OCI-LY7 (cell line): ENCODE measurements at regions not wholly inside any gene's neighbourhood (a gene's known extent, or its start where the extent isn't known, plus 50 kb on each side); places are given as distances from the start of the nearest gene placed in this dataset.
A peak's percentile ranks its signal among the peaks of the same experiment; 100 is the strongest.

Experiments used
- BruUV-seq: library from RNA; stranded (reverse); fragments of 400-500 nt; replicated peaks from 2 replicates; lab custom pipeline; 2021; lab: Mats Ljungman, UMichigan
- CTCF ChIA-PET: fragments of 300-600 bp; sonication (Branson Sonifier 250); formaldehyde crosslinking; loops from one replicate; lab custom pipeline; 2022; ENCODE audit warnings: antibody characterized with exemption; ENCODE audit not compliant: unreplicated experiment; lab: Charles Lee
- POLR2A ChIA-PET: fragments of 300-600 bp; sonication (Branson Sonifier 250); formaldehyde crosslinking; loops from one replicate; lab custom pipeline; 2022; ENCODE audit warnings: antibody characterized with exemption; lab: Charles Lee
- DNase-seq: peaks from one replicate; pipeline ENCODE4 v3.0.0-alpha.2; 2015; ENCODE audit warnings: low spot score
- H2AFZ ChIP-seq: fragments of 200-600 bp; sonication (generic), shearing (Covaris generic); 2 replicates; pipeline ENCODE4 v1.6.1; 2014; ENCODE audit warnings: mild to moderate bottlenecking, antibody characterized with exemption, low read length, moderate library complexity
- H3K27ac ChIP-seq: fragments of 200-600 bp; sonication (generic); 2 replicates; pipeline ENCODE4 v1.5.1; 2014; ENCODE audit warnings: mixed run types, low read depth, mild to moderate bottlenecking, moderate library complexity, low read length, inconsistent platforms; ENCODE audit not compliant: poor library complexity, severe bottlenecking
- H3K36me3 ChIP-seq: fragments of 200-600 bp; sonication (generic); 2 replicates; pipeline ENCODE4 v1.6.1; 2014; ENCODE audit warnings: mild to moderate bottlenecking, antibody characterized with exemption, low read length, moderate library complexity, mixed read lengths; ENCODE audit not compliant: insufficient read depth
- H3K4me1 ChIP-seq: fragments of 200-600 bp; sonication (generic); 2 replicates; pipeline ENCODE4 v1.5.1; 2014; ENCODE audit warnings: mild to moderate bottlenecking, low read length; ENCODE audit not compliant: insufficient read depth, poor library complexity, severe bottlenecking
- H3K4me2 ChIP-seq: fragments of 200-600 bp; sonication (generic); 2 replicates; pipeline ENCODE4 v1.6.1; 2014; ENCODE audit warnings: mild to moderate bottlenecking, low read length
- H3K4me3 ChIP-seq: fragments of 200-600 bp; sonication (generic); 2 replicates; pipeline ENCODE4 v1.5.1; 2014; ENCODE audit warnings: mild to moderate bottlenecking, low read depth, low read length; ENCODE audit not compliant: poor library complexity, severe bottlenecking
- H3K79me2 ChIP-seq: fragments of 200-600 bp; sonication (generic); 2 replicates; pipeline ENCODE4 v1.6.1; 2016; ENCODE audit warnings: low read depth, mild to moderate bottlenecking, low read length, moderate library complexity, mixed read lengths; ENCODE audit not compliant: insufficient read depth
- H3K9me2 ChIP-seq: fragments of 200-600 bp; sonication (generic); 2 replicates; pipeline ENCODE4 v1.6.1; 2016; ENCODE audit warnings: mild to moderate bottlenecking, low read length, mixed read lengths; ENCODE audit not compliant: insufficient read depth
- H3K9me3 ChIP-seq: fragments of 200-600 bp; sonication (generic); 2 replicates; pipeline ENCODE4 v1.6.1; 2014; ENCODE audit warnings: mild to moderate bottlenecking, mixed run types, low read length, mixed read lengths
- H4K20me1 ChIP-seq: fragments of 200-600 bp; sonication (generic); 2 replicates; pipeline ENCODE4 v1.6.1; 2014; ENCODE audit warnings: mild to moderate bottlenecking, antibody characterized with exemption, low read length, moderate library complexity, mixed read lengths; ENCODE audit not compliant: insufficient read depth
- EZH2phosphoT487 ChIP-seq: fragments of 200-600 bp; sonication (generic); IDR thresholded peaks from 2 replicates; pipeline ENCODE4 v1.6.1; 2018; ENCODE audit warnings: low read depth, borderline replicate concordance, mild to moderate bottlenecking, mixed run types, antibody characterized with exemption, low read length, moderate library complexity, mixed read lengths
- intact Hi-C: fragments of 100-400 bp; cut with micrococcal nuclease; formaldehyde crosslinking; loops from one replicate; pipeline ENCODE4 v1.10.0; 2022; ENCODE audit not compliant: unreplicated experiment
- TF ChIP-seq, protein P1 (sequence below): fragments of 200-600 bp; sonication (generic); conservative IDR thresholded peaks from 2 replicates; pipeline ENCODE4 v1.5.1; 2014; ENCODE audit warnings: mild to moderate bottlenecking, antibody characterized with exemption, low read length, moderate library complexity, mixed read lengths

DNA sequence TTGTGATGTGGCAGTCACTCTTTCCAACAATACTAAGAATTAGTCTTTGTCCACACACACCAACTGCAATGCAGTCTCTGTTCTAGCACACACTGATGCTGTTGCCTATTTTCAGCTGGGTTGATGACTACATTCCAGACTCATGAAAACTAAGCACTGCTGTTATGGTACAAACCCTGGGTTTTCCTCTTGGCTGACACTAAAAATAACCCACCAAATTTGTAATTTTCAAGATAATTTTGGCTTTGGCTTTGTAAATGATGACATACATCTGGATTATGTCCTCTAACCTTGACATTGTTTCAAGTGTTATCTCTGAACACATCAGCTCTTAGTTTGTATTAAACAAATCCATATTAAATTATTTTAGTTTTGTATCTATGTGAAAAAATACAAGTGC is 444.8 kb downstream of the PTPRC start:
- H4K20me1 ChIP-seq, result no peaks in the 10 kb centered on the region
- ChIA-PET POLR2A (interaction anchor here (0.6 to 4.6 kb wide), 11 partner anchors 8 to 402 kb away, joined by 3 to 23 read pairs (median 3); no protein-coding TSS in a partner anchor), CTCF (no interaction called here)
- TF ChIP-seq, protein P1, sequence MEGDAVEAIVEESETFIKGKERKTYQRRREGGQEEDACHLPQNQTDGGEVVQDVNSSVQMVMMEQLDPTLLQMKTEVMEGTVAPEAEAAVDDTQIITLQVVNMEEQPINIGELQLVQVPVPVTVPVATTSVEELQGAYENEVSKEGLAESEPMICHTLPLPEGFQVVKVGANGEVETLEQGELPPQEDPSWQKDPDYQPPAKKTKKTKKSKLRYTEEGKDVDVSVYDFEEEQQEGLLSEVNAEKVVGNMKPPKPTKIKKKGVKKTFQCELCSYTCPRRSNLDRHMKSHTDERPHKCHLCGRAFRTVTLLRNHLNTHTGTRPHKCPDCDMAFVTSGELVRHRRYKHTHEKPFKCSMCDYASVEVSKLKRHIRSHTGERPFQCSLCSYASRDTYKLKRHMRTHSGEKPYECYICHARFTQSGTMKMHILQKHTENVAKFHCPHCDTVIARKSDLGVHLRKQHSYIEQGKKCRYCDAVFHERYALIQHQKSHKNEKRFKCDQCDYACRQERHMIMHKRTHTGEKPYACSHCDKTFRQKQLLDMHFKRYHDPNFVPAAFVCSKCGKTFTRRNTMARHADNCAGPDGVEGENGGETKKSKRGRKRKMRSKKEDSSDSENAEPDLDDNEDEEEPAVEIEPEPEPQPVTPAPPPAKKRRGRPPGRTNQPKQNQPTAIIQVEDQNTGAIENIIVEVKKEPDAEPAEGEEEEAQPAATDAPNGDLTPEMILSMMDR, result no peak
- TF ChIP-seq EZH2phosphoT487, result no peak
- H3K4me2 ChIP-seq, result no peak overlapping the region
- peaks cover 15% of the 10 kb centered on the region for H3K4me1 ChIP-seq
- H3K9me3 ChIP-seq, result peaks cover 3% of the 10 kb centered on the region; the same call in 1 of the 2 replicates
- DNase-seq, result no peak
- intact Hi-C loops, result no loop called here
- H3K36me3 ChIP-seq, result no peaks in the 10 kb centered on the region; the same call in 1 of the 2 replicates
- no peaks in the 10 kb centered on the region for H3K79me2 ChIP-seq
- no peak overlapping the region for H2AFZ ChIP-seq
- H3K27ac ChIP-seq, result no peak overlapping the region
- no peak overlapping the region for H3K4me3 ChIP-seq
- BruUV-seq, result no TSS peak
- no peaks in the 10 kb centered on the region for H3K9me2 ChIP-seq

DNA sequence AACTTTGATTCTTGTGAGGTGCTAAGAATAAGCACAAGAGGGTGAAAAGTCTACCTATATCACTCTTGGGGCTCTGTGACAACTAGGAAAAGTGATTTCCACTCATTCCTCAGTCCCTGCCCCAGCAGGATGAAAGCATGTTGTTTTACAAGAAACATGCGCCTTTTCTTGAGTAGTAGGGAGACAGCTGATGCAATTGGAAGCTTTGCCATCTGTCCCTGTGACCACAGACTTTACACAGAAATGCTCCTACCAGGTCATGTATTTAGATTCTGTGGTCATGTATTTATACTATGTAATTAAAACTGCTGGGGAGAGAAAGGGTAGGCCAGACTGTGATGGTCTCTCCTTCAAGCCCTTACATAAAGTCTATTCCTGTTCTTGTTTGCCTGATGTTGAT is 445.5 kb downstream of the PTPRC start:
- Histone ChIP-seq H3K4me3 (no peak overlapping the region), H3K9me3 (peaks cover 3% of the 10 kb centered on the region; the same call in 1 of the 2 replicates), H3K27ac (no peak overlapping the region), H3K79me2 (no peaks in the 10 kb centered on the region), H2AFZ (peak overlapping the region; percentile 24; the same call in 1 of the 2 replicates), H3K4me2 (no peak overlapping the region), H3K9me2 (no peaks in the 10 kb centered on the region), H3K36me3 (no peaks in the 10 kb centered on the region; the same call in 1 of the 2 replicates), H4K20me1 (no peaks in the 10 kb centered on the region), H3K4me1 (peaks cover 21% of the 10 kb centered on the region)
- ChIA-PET CTCF (no interaction called here), POLR2A (interaction anchor here (0.6 to 4.6 kb wide), 12 partner anchors 10 to 1226 kb away, joined by 3 to 23 read pairs (median 4); no protein-coding TSS in a partner anchor)
- no TSS peak for BruUV-seq
- DNase-seq, result no peak
- TF ChIP-seq, protein P1, result no peak
- intact Hi-C loops, result no loop called here

DNA sequence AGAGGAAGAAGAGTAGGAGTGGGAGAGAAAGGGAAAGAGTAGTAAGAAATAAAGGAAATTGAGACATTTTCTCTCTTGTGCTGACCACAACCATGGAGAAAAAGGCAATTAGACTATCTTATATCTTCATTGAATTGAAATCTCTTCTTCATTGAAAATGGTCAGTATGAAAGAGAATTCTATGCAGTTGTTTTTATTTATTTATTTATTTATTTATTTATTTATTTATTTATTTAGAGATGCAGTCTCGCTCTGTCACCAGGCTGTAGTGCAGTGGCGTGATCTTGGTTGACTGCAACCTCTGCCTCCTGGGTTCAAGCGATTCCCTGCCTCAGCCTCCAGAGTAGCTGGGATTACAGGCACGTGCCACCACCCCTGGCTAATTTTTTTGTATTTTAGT is 447.1 kb downstream of the PTPRC start:
- ChIA-PET POLR2A (interaction anchor here (0.8 to 4.6 kb wide), 4 partner anchors 12 to 110 kb away, joined by 3 to 23 read pairs (median 5); no protein-coding TSS in a partner anchor), CTCF (no interaction called here)
- Histone ChIP-seq H3K4me1 (peaks cover 33% of the 10 kb centered on the region), H3K9me3 (peaks cover 3% of the 10 kb centered on the region; the same call in 1 of the 2 replicates), H3K9me2 (no peaks in the 10 kb centered on the region), H3K79me2 (no peaks in the 10 kb centered on the region), H4K20me1 (no peaks in the 10 kb centered on the region), H3K4me2 (no peak overlapping the region), H3K27ac (no peak overlapping the region), H2AFZ (no peak overlapping the region), H3K4me3 (no peak overlapping the region), H3K36me3 (no peaks in the 10 kb centered on the region; the same call in 1 of the 2 replicates)
- intact Hi-C loops, result loop anchor here (5.0 kb wide), 1 partner anchor 464 kb away; no protein-coding TSS in a partner anchor
- BruUV-seq, result no TSS peak
- no peak for TF ChIP-seq EZH2phosphoT487
- TF ChIP-seq, protein P1, result no peak
- DNase-seq, result no peak
